Right lobe of liver (tissue), 6 donors: ENCODE measurements at regions not wholly inside any gene's neighbourhood (a gene's known extent, or its start where the extent isn't known, plus 50 kb on each side); places are given as distances from the start of the nearest gene placed in this dataset.
"Not testable (repeated sequence)": the region's sequence is repeated elsewhere in the genome, so short reads cannot be mapped to it uniquely, and the experiment has no call there.

Source experiments
- ATAC-seq, 4 donors: fragments of 200-7000 bp; cut with Tn5 transposase; one replicate each; pipeline ENCODE4 v1.9.1; 2020; ENCODE audit warnings: mild to moderate bottlenecking in 4 of 4, moderate library complexity in 4 of 4
- DNase-seq, 3 donors: peaks; one replicate each; pipeline ENCODE4 v3.0.0-alpha.2; 2020
- H3K27ac ChIP-seq, 3 donors: fragments of 200-600 bp; one replicate each; pipeline ENCODE4 v1.8.0; 2022
- H3K27me3 ChIP-seq, 2 donors: fragments of 200-600 bp; one replicate each; pipeline ENCODE4 v1.8.0; 2022
- H3K36me3 ChIP-seq, 4 donors: fragments of 200-600 bp; sonication (generic) in 1 of 4; one replicate each; pipeline versions ENCODE4 v1.5.1 to v1.8.0; 2017 to 2022; ENCODE audit warnings: control low read depth in 1 of 4
- H3K4me1 ChIP-seq, 4 donors: fragments of 200-600 bp; sonication (generic) in 1 of 4; one replicate each; pipeline versions ENCODE4 v1.5.1 to v1.8.0; 2017 to 2022; ENCODE audit warnings: control low read depth in 1 of 4
- H3K4me3 ChIP-seq, 3 donors: fragments of 200-600 bp; one replicate each; pipeline ENCODE4 v1.8.0; 2022
- H3K9me3 ChIP-seq, 4 donors: fragments of 200-600 bp; sonication (generic) in 1 of 4; one replicate each; pipeline versions ENCODE4 v1.5.1 to v1.8.0; 2017 to 2022; ENCODE audit warnings: control low read depth in 1 of 4
- CTCF ChIP-seq, 4 donors: fragments of 200-600 bp in 3 of 4; fragments of 450-650 bp in 1 of 4; IDR thresholded peaks; one replicate each; pipeline versions ENCODE4 v1.5.1 to v1.8.0; 2016 to 2022; ENCODE audit warnings: antibody characterized with exemption in 4 of 4, mild to moderate bottlenecking in 2 of 4
- POLR2A ChIP-seq: fragments of 450-650 bp; IDR thresholded peaks from one replicate; pipeline ENCODE4 v1.6.1; 2017; ENCODE audit warnings: antibody characterized with exemption, mild to moderate bottlenecking
- WGBS: methylation state at CpG from one replicate; pipeline ENCODE4 v1.1.6; 2018; ENCODE audit warnings: low coverage, low lambda C conversion rate; ENCODE audit not compliant: insufficient coverage; ENCODE audit errors: missing lambda C conversion rate; 5-methylcytosine and 5-hydroxymethylcytosine counted together
- intact Hi-C, 2 donors: fragments of 100-400 bp; cut with DNase I; formaldehyde crosslinking; loops; one replicate each; pipeline versions ENCODE4 v1.11.2 to v1.14.1; 2022
- donor health status: DM: no; HTN: yes; CAD: no.
- donor health status: DM: no; HTN: no; CAD: no.
- donor health status: DM: no; HTN: no; CAD: no.
- donor health status: DM: no; HTN: yes; CAD: no.
- donor health status: DM: no; HTN: yes; CAD: no.

- TF ChIP-seq POLR2A (no peak), CTCF (IDR thresholded peaks at IDR 0.05) (no peak)
- ATAC-seq (no peak), DNase-seq (no peak)
- no peak overlapping the region for H3K4me3 ChIP-seq
- intact Hi-C loops: no loop called here
- no peaks in the 10 kb centered on the region for H3K9me3 ChIP-seq
- 54% methylated on average over 3 of the region's 8 CpGs for WGBS
- H3K27ac ChIP-seq: no peak overlapping the region
- no peaks in the 10 kb centered on the region for H3K27me3 ChIP-seq
- no peaks in the 10 kb centered on the region for H3K4me1 ChIP-seq
- no peaks in the 10 kb centered on the region for H3K36me3 ChIP-seq
Measured at GRCh38 chr2:11079136-11079824, 76.0 kb upstream of the SLC66A3 start.

- WGBS: 88% methylated on average over 8 of the region's 20 CpGs
- TF ChIP-seq POLR2A: no peak
- Histone ChIP-seq H3K4me1 (no peaks in the 10 kb centered on the region), H3K4me3 (no peak overlapping the region), H3K9me3 (no peaks in the 10 kb centered on the region), H3K36me3 (no peaks in the 10 kb centered on the region), H3K27ac (no peak overlapping the region), H3K27me3 (no peaks in the 10 kb centered on the region)
- intact Hi-C loops: no loop called here
- no peak for ATAC-seq
- DNase-seq: no peak
Measured at GRCh38 chr2:11080253-11081115, 74.8 kb upstream of the SLC66A3 start.

- Histone ChIP-seq H3K9me3 (no peaks in the 10 kb centered on the region), H3K36me3 (no peaks in the 10 kb centered on the region), H3K4me1 (no peaks in the 10 kb centered on the region), H3K27me3 (no peaks in the 10 kb centered on the region), H3K4me3 (no peak overlapping the region), H3K27ac (no peak overlapping the region)
- intact Hi-C loops: no loop called here
- no peak for TF ChIP-seq POLR2A
- TF ChIP-seq CTCF (IDR thresholded peaks at IDR 0.05): no peak
- no peak for DNase-seq
- WGBS: 66% methylated on average over 3 of the region's 6 CpGs
- no peak for ATAC-seq
Measured at GRCh38 chr2:11082880-11083279, 72.4 kb upstream of the SLC66A3 start.

- DNase-seq, H3K4me1 ChIP-seq, H3K36me3 ChIP-seq, H3K27me3 ChIP-seq, H3K9me3 ChIP-seq, H3K4me3 ChIP-seq, intact Hi-C loops, ATAC-seq, H3K27ac ChIP-seq: not testable (repeated sequence)
- WGBS: 82% methylated on average over 17 of the region's 17 CpGs
Measured at GRCh38 chr2:11088821-11089220, 66.4 kb upstream of the SLC66A3 start.

- WGBS: 53% methylated on average over 2 of the region's 2 CpGs
- no peak for ATAC-seq
- Histone ChIP-seq H3K9me3 (no peaks in the 10 kb centered on the region), H3K4me3 (no peak overlapping the region), H3K36me3 (no peaks in the 10 kb centered on the region), H3K27me3 (no peaks in the 10 kb centered on the region), H3K27ac (no peak overlapping the region), H3K4me1 (no peaks in the 10 kb centered on the region)
- intact Hi-C loops: no loop called here
- no peak for TF ChIP-seq CTCF (IDR thresholded peaks at IDR 0.05)
- no peak for TF ChIP-seq POLR2A
- DNase-seq: no peak
Measured at GRCh38 chr2:11090187-11090586, 65.1 kb upstream of the SLC66A3 start.
